HEK293T (cell line): ENCODE measurements at regions not wholly inside any gene's neighbourhood (a gene's known extent, or its start where the extent isn't known, plus 50 kb on each side); places are given as distances from the start of the nearest gene placed in this dataset.

Source experiments
- BHLHE40 ChIP-seq: fragments of 450-650 bp; IDR thresholded peaks from 2 replicates; pipeline ENCODE4 v1.6.1; 2016; ENCODE audit warnings: mild to moderate bottlenecking, moderate library complexity, borderline replicate concordance
- FOXK2 ChIP-seq: fragments of 450-650 bp; IDR thresholded peaks from 2 replicates; pipeline ENCODE4 v1.6.1; 2016; ENCODE audit warnings: mild to moderate bottlenecking
- FOXM1 ChIP-seq: fragments of 450-650 bp; IDR thresholded peaks from 2 replicates; pipeline ENCODE4 v1.6.1; 2017; ENCODE audit warnings: mild to moderate bottlenecking, borderline replicate concordance
- HDGF ChIP-seq: fragments of 450-650 bp; IDR thresholded peaks from 2 replicates; pipeline ENCODE4 v1.6.1; 2017; ENCODE audit warnings: antibody characterized with exemption, borderline replicate concordance
- NFRKB ChIP-seq: fragments of 450-650 bp; IDR thresholded peaks from 2 replicates; pipeline ENCODE4 v1.6.1; 2016; ENCODE audit warnings: mild to moderate bottlenecking, moderate library complexity
- SP1 ChIP-seq: fragments of 450-650 bp; IDR thresholded peaks from 2 replicates; pipeline ENCODE4 v1.6.1; 2017
- SUZ12 ChIP-seq: fragments of 450-650 bp; IDR thresholded peaks from 2 replicates; pipeline ENCODE4 v1.6.1; 2016; ENCODE audit warnings: mild to moderate bottlenecking
- TF ChIP-seq, protein P1 (sequence below): fragments of 450-650 bp; IDR thresholded peaks from 2 replicates; pipeline ENCODE4 v1.6.1; 2016

DNA sequence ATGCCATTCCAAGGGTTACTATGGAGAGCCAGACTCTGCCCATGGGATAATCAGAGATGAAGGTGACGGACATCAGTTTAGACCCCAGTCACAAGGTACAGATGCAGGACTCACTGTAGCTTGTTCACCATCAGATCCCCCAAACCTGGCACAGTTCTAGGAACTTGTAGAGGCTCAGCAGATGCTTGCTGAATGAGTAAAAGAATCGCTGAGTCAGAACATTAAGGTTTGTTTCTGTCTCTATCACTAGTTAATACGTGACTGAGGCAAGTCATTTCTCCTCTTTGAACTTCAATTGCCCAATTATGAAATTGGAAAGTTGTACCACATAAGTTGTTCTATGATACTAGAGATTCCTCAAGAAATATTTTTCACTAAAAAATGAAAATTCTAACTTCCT is 65.1 kb downstream of the PPP1R3C start:
- TF ChIP-seq SUZ12 (no peak), FOXM1 (no peak), SP1 (no peak), BHLHE40 (no peak), NFRKB (no peak), HDGF (no peak), FOXK2 (no peak)
- TF ChIP-seq, protein P1, sequence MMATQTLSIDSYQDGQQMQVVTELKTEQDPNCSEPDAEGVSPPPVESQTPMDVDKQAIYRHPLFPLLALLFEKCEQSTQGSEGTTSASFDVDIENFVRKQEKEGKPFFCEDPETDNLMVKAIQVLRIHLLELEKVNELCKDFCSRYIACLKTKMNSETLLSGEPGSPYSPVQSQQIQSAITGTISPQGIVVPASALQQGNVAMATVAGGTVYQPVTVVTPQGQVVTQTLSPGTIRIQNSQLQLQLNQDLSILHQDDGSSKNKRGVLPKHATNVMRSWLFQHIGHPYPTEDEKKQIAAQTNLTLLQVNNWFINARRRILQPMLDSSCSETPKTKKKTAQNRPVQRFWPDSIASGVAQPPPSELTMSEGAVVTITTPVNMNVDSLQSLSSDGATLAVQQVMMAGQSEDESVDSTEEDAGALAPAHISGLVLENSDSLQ: no peak
